ENCODE measurements at regions not wholly inside any gene's neighbourhood (a gene's known extent, or its start where the extent isn't known, plus 50 kb on each side); places are given as distances from the start of the nearest gene placed in this dataset.

- TF ChIP-seq, protein P1, sequence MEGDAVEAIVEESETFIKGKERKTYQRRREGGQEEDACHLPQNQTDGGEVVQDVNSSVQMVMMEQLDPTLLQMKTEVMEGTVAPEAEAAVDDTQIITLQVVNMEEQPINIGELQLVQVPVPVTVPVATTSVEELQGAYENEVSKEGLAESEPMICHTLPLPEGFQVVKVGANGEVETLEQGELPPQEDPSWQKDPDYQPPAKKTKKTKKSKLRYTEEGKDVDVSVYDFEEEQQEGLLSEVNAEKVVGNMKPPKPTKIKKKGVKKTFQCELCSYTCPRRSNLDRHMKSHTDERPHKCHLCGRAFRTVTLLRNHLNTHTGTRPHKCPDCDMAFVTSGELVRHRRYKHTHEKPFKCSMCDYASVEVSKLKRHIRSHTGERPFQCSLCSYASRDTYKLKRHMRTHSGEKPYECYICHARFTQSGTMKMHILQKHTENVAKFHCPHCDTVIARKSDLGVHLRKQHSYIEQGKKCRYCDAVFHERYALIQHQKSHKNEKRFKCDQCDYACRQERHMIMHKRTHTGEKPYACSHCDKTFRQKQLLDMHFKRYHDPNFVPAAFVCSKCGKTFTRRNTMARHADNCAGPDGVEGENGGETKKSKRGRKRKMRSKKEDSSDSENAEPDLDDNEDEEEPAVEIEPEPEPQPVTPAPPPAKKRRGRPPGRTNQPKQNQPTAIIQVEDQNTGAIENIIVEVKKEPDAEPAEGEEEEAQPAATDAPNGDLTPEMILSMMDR (IDR thresholded peaks at IDR 0.05), result no peak
- TF ChIP-seq POLR2A (IDR thresholded peaks at IDR 0.05), result no peak
Measured at GRCh38 chr1:59029411-59030167, 245.7 kb upstream of the JUN start.
